H54 (cell line): ENCODE measurements at regions not wholly inside any gene's neighbourhood (a gene's known extent, or its start where the extent isn't known, plus 50 kb on each side); places are given as distances from the start of the nearest gene placed in this dataset.

Experiments used
- DNase-seq: peaks from one replicate; pipeline ENCODE4 v3.0.0; 2011; ENCODE audit warnings: low spot score, mixed read lengths; ENCODE audit not compliant: insufficient read length
- FAIRE-seq: peaks from 3 replicates; lab custom pipeline; 2011; peaks lifted over from hg19 to GRCh38; lab: Jason Lieb, UNC
- POLR2A ChIP-seq: IDR thresholded peaks from 2 replicates; pipeline ENCODE4 v1.6.1; 2011; ENCODE audit warnings: low read depth, mild to moderate bottlenecking, low read length

DNA sequence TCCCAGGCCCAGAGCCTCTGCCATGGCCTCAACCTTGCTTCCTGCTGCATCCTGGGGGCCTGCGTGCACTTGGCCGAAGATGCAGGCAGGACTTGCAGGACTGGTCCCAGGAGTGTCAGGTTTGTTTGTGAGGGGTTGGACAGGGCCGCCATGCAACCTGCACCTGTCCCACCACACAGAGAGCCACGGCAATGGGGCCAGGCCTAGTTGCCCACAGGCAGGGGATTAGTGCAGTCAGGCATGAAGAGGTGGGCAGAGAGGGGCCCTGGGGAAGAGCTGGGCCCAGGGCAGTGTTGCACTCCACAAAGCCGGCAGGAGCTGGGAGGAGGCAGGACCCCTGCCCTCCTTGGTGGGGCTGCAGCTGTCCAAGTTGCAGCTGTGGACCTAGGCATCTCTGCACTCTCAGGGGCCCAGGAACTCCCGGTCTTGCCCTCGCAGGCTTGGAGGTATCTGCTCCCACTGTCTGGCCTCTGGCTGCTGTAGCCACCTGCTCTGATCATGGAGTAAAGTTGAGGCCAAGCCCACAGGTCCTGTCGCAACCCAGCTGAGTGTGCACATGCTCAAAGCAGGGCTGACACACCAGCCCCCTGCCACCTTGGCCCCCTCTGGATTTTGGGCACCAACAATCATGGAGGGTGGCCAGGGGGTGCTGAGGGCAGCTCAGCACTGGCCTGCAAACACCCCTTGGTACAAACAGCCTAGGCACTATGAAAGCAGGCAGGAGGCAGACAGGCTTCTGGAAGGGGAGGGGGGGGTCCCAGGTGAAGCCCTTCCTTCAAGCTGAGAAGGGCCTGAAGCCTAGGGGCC is 190.4 kb upstream of the PCDH10 start:
- no peak for FAIRE-seq
- no peak for TF ChIP-seq POLR2A
- DNase-seq, result no peak

DNA sequence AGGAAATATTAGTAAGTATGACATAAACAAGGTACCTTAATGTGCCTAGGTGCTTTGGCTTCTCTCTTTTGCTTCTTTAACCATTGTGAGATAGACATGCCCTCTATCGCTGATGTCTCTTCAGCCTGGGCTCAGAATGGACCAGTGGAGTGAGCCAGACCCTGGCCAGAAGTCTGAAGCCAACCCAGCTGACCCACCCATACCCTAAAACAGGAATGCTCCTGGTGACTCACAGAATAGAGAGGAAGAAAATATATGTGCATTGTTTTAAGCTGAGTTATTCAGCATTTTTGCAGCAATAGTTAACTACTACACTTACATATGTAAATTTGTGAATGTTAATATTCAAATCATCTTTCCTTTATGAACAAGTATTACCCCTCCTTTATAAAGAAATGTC is 167.5 kb upstream of the PCDH10 start:
- no peak for TF ChIP-seq POLR2A
- FAIRE-seq, result no peak
- no peak for DNase-seq

DNA sequence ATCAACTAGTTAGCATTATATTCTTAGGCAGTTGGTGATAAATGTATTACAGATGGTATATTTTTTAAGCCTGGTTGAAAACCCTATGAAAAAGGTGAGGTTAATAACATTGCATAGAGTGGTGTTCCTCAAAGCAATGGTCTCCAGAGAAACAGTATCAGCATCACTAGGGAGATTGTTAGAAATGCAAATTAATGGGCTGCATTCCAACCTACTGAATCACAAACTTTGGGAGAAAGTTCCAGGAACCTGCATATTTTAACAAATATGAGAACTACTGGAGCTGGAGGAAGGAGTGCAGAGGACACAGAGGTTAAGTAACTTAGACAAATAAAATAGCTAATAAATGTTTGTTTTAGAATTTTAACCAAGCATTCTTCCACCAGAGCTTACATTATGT is 166.9 kb upstream of the PCDH10 start:
- FAIRE-seq, result no peak
- no peak for DNase-seq
- TF ChIP-seq POLR2A, result no peak

DNA sequence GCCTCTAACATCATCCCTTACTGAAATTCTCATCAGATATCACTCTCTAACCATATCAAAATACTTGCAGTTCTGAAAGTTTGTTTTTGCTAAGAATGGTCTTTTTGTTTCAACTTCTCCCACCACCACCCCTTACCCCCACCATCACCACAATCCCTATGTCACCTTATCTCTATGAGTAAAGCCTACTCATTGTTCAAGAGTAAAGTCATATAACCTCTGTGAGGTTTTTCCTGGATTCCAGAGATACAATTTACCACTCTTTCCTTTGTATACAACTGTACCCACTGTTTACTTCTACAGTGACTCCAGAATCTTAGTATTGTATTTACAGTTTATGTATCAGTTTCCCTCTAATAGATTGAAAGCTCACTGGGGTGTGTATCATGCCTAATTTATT is 158.0 kb upstream of the PCDH10 start:
- no peak for TF ChIP-seq POLR2A
- FAIRE-seq (no peak), DNase-seq (no peak)

DNA sequence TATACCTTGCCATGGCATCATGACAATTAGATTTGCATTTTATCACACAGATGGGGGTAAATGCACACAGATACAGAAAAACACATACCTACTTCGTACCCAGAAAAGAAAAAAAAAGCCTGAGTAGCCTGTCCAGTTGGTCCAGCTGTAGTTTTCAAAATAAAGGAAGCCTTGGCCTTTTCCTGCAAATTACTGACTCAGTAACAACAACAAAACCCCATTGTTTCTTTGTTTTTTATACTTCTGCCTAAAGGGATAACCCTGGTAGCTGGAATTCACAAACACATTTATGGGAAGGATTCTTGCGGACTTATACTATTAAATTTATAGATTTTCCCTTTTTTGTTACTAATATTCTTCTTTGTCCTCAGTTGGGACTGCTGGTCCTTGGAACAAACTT is 156.4 kb upstream of the PCDH10 start:
- TF ChIP-seq POLR2A, result no peak
- DNase-seq, result no peak
- FAIRE-seq, result no peak

DNA sequence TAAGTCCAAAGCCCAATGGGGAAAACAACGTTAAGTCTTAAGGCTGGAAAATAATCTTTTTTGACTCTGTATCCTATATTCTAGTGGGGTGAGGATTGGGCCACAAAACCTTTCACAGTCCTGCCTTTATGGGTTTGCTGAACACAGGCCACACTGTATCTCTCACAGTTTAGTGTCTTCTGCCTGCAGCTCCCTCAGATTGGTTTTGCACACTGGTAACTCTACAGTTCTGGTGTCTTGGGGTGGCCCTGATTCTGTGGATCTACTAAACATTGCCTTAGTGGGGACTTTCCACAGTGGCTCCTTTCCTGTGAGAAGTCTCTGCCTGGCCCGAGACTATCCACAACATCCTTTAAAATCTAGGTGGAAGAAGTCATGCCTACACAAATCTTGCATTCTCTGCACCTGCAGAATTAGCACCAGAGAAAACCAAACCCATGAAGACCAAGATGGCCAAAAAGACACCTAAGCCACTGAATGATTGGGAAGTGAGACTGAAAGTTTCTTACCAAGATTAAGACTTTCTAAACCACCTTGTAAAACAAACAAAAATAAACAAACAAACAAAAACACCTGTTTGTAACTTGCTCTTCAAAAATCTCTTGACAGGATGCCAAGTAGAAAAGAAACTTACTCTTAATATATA is 150.4 kb upstream of the PCDH10 start:
- TF ChIP-seq POLR2A, result no peak
- FAIRE-seq (no peak), DNase-seq (no peak)

DNA sequence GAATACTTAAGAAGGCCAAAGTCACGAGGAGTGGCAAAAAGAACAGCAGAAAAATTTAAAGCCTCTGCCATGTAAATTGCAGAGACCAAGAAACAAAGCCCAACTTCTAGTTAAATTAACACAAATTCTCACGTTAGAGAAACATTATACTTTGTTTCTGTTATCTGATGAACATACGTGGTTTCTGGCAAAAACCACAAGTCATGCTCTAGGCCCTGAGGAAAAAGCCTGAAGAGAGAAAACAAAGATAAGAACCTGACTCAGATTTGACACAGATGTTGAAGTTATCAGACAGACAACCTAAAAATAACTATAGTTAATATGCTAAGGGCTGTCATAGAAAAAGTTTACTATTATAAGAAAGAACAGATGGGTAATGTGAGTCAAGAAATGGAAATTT is 149.1 kb upstream of the PCDH10 start:
- no peak for DNase-seq
- TF ChIP-seq POLR2A, result no peak
- FAIRE-seq, result no peak

DNA sequence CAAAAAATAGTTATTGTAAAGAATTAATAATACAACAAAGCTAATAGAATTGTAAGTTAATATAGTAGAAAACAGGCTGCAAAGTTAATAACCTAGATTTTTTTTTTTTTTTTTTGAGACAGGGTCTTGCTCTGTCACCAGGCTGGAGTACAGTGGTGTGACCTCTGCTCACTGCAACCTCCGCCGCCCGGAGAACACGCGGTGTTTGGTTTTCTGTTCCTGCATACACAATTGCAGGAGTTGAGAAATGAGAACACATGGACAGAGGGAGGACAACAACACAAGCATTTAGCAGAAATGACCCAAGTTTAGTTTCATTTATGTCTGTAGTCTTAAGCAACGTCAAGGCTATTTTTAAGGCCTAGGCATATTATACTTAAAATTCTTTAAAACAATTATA is 145.9 kb upstream of the PCDH10 start:
- no peak for FAIRE-seq
- no peak for DNase-seq
- no peak for TF ChIP-seq POLR2A

DNA sequence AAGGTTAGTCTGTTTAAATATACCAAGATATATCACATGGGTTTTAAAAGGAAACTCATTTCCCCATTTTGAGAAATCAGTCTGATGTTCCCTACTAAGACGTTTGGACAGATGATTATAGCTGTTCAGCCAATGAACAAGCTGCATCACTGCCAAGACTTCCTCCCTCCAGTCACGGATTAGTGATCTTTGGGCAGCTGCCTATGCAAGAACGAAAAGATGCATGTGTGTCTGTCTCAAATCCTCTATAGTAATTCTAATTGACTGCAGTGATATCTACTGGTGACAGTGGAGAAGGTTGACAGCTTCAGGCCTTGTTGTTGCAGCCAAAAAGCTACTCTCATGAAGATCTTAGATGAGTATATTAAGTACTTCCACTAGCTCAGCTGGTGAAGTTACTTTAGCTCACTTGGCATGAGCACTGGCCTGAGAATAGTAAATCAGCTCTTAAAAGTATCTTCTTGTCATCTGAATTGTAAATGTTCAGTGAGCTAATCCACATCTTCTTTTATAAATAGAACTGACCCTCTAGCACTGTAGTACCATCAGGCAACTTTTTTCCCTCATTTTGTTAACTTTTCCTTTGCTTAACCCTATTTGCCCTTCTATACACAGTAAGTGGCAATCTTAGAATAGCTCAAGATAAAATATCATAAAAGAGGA is 134.5 kb upstream of the PCDH10 start:
- FAIRE-seq, result no peak
- DNase-seq, result no peak
- no peak for TF ChIP-seq POLR2A

DNA sequence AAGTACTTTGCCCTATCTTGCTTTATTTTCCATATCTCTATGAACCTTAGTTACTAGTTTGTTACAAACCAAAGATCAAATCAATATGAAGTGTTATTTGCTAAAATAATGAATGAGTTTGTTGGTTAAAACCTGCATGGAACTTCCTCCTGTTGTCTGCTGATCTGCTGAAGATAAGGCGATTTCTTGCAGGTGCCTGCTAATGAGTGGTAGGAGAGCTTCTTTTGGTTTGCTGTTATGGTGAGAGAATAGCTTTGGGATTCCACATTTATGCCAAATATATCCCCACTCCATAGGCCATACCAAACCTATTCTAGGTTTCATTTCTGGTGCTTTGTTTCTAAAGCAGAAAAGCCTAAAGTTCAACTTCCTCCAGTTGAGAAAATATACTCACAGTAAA is 103.8 kb upstream of the PCDH10 start:
- TF ChIP-seq POLR2A, result no peak
- no peak for FAIRE-seq
- DNase-seq, result no peak

DNA sequence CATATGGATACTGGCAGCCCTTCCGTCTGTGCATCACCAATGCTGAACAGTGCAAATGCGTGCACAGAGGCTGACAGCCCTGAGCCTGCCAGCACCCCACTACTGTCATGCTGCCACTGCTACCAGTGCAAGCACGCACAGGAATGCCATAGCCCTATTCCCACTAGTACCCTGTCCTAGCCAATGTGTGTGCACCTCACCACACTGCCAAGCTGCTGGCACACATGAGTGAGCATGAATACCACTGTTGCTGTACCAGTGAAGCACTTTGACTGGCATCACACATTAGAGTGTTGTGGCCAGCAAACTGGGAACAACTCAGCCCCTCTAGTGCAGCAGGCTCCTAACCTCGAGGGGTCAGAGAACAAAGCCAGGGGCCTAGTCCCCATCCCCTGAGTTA is 102.9 kb upstream of the PCDH10 start:
- TF ChIP-seq POLR2A, result no peak
- DNase-seq (no peak), FAIRE-seq (no peak)

DNA sequence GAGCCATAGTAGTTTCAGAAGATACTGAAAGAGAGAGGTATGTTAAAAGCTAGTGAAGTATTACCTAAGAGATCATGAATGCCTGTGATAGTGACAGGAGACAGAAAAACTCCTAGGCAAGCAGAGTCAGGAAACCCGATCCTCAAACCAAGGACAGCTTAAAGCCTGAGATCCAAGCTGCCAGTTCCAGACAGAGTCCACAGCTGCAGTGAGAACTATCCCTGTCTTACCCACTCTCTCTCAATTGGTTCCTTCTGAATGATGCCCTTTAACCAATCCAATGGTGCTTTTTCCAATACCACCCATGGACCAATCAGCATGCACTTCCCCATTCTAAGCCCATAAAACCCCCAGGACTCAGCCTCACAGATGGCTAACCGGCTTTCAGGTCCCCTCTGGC is 90.4 kb upstream of the PCDH10 start:
- FAIRE-seq (no peak), DNase-seq (no peak)
- no peak for TF ChIP-seq POLR2A

DNA sequence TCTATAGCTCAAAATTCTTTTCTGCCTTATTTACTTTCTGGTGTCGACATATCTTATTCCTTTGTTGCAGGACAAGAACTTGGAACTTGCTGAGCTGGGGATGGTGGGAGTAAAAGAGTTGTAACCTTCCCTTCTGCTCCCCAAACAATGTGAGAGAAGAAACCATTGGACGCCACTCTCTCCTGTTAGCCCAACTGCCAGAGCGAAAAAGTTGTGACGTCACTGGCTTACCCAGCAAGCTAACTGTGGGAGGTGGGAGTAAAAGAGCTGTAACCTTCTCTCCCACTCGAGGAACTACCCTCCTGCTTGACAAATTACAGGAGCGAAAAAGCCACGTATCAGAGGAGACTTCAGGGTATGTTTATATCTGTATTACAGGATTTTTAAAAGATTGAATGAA is 90.0 kb upstream of the PCDH10 start:
- FAIRE-seq, result no peak

DNA sequence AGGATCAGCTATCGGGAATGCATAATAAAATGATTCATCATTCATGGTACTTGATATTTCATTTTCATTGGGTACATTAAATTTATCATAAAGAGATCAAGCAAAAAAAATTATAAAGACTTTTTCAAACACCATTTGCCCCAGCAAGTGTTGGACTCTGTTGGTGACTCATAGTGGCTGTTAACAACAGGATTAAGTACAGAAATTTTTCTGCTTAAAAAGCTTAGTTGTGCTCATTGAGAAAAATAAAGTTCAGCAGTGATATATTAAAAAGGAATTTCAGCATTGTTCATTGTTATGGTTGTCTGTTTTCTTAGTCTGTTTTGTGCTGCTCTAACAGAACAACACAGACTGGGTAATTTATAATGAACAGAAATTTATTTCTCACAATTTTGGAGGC is 86.2 kb upstream of the PCDH10 start:
- FAIRE-seq, result no peak
- TF ChIP-seq POLR2A, result no peak

More for the DNA sequence above, 90.0 kb upstream of the PCDH10 start:
- TF ChIP-seq POLR2A, result no peak
- no peak for DNase-seq

More for the DNA sequence above, 86.2 kb upstream of the PCDH10 start:
- DNase-seq, result no peak
